ENCODE measurements at regions not wholly inside any gene's neighbourhood (a gene's known extent, or its start where the extent isn't known, plus 50 kb on each side); places are given as distances from the start of the nearest gene placed in this dataset.

DNA sequence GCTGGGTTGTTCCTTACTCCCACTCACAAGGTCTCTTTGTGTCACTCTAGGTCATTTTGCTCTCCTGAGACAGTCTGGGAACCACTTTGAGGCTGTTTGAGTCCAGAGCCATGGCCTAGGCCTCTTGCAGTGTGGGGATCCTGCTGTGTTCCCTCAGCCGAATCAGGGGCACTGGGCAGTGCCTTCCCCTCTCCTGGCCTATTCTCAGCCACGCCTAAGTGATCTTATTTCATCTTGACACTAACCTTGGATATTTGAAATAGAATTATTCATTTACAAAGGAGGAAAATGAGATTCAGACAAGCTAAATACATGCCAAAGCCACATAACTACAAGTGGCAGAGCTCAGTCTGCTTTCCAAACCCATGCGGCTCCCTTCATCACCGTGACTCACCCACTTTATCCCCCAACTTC lies 557.2 kb upstream of the TBL1XR1 start:
- TF ChIP-seq, protein P1, sequence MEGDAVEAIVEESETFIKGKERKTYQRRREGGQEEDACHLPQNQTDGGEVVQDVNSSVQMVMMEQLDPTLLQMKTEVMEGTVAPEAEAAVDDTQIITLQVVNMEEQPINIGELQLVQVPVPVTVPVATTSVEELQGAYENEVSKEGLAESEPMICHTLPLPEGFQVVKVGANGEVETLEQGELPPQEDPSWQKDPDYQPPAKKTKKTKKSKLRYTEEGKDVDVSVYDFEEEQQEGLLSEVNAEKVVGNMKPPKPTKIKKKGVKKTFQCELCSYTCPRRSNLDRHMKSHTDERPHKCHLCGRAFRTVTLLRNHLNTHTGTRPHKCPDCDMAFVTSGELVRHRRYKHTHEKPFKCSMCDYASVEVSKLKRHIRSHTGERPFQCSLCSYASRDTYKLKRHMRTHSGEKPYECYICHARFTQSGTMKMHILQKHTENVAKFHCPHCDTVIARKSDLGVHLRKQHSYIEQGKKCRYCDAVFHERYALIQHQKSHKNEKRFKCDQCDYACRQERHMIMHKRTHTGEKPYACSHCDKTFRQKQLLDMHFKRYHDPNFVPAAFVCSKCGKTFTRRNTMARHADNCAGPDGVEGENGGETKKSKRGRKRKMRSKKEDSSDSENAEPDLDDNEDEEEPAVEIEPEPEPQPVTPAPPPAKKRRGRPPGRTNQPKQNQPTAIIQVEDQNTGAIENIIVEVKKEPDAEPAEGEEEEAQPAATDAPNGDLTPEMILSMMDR (IDR thresholded peaks at IDR 0.05), result no peak
- no peak for TF ChIP-seq POLR2A (IDR thresholded peaks at IDR 0.05)

Measured in adrenal gland (tissue), 5 donors.